ENCODE measurements at regions not wholly inside any gene's neighbourhood (a gene's known extent, or its start where the extent isn't known, plus 50 kb on each side); places are given as distances from the start of the nearest gene placed in this dataset.
"Not testable (repeated sequence)": the region's sequence is repeated elsewhere in the genome, so short reads cannot be mapped to it uniquely, and the experiment has no call there.

GRCh38 chr3:159277814-159278213 is 476.0 kb downstream of the MFSD1 start:
- DNase-seq: no peak

GRCh38 chr3:159280386-159281191 is 478.7 kb downstream of the MFSD1 start:
- DNase-seq: no peak

- no peak for DNase-seq
Observed at GRCh38 chr3:159293493-159293892, 491.6 kb downstream of the MFSD1 start.

GRCh38 chr3:159301961-159302360 is 500.1 kb downstream of the MFSD1 start:
- no peak for DNase-seq

GRCh38 chr3:159305017-159305416 is 503.2 kb downstream of the MFSD1 start:
- DNase-seq: no peak

- DNase-seq: not testable (repeated sequence)
Observed at GRCh38 chr3:159316706-159317105, 514.9 kb downstream of the MFSD1 start.

GRCh38 chr3:159319156-159319555 is 517.3 kb downstream of the MFSD1 start:
- no peak for DNase-seq

GRCh38 chr3:159322322-159322939 is 520.6 kb downstream of the MFSD1 start:
- peak; percentile 24 for DNase-seq

- DNase-seq: no peak
Observed at GRCh38 chr3:159323848-159324247, 522.0 kb downstream of the MFSD1 start.

GRCh38 chr3:159326998-159327397 is 525.1 kb downstream of the MFSD1 start:
- DNase-seq: no peak

- no peak for DNase-seq
Observed at GRCh38 chr3:159332535-159333099, 530.8 kb downstream of the MFSD1 start.

GRCh38 chr3:159339131-159339530 is 537.3 kb downstream of the MFSD1 start:
- DNase-seq: no peak

- DNase-seq: no peak
Observed at GRCh38 chr3:159340877-159341500, 539.1 kb downstream of the MFSD1 start.

- no peak for DNase-seq
Observed at GRCh38 chr3:159346271-159346903, 544.5 kb downstream of the MFSD1 start.

GRCh38 chr3:159348431-159348830 is 546.6 kb downstream of the MFSD1 start:
- no peak for DNase-seq

- DNase-seq: no peak
Observed at GRCh38 chr3:159356606-159357005, 554.8 kb downstream of the MFSD1 start.

GRCh38 chr3:159364511-159364910 is 562.7 kb downstream of the MFSD1 start:
- no peak for DNase-seq

GRCh38 chr3:159366476-159366875 is 564.6 kb downstream of the MFSD1 start:
- no peak for DNase-seq

- no peak for DNase-seq
Observed at GRCh38 chr3:159371961-159372360, 570.1 kb downstream of the MFSD1 start.

GRCh38 chr3:159378396-159379194 is 576.7 kb downstream of the MFSD1 start:
- no peak for DNase-seq

GRCh38 chr3:159380891-159381290 is 579.0 kb downstream of the MFSD1 start:
- DNase-seq: no peak

- no peak for DNase-seq
Observed at GRCh38 chr3:159390656-159391212, 588.9 kb downstream of the MFSD1 start.
